ENCODE measurements at regions not wholly inside any gene's neighbourhood (a gene's known extent, or its start where the extent isn't known, plus 50 kb on each side); places are given as distances from the start of the nearest gene placed in this dataset.

- no peak for DNase-seq
Measured at GRCh38 chr2:228701506-228701905, 520.0 kb upstream of the SPHKAP start.

GRCh38 chr2:228700638-228701037, 519.2 kb upstream of the SPHKAP start:
- no peak for DNase-seq

GRCh38 chr2:228699888-228700287, 518.4 kb upstream of the SPHKAP start:
- no peak for DNase-seq

- no peak for DNase-seq
Measured at GRCh38 chr2:228699400-228699799, 517.9 kb upstream of the SPHKAP start.

- no peak for DNase-seq
Measured at GRCh38 chr2:228698963-228699362, 517.5 kb upstream of the SPHKAP start.

GRCh38 chr2:228697456-228697855, 516.0 kb upstream of the SPHKAP start:
- DNase-seq: no peak

- DNase-seq: no peak
Measured at GRCh38 chr2:228690681-228691080, 509.2 kb upstream of the SPHKAP start.

GRCh38 chr2:228689053-228689452, 507.6 kb upstream of the SPHKAP start:
- DNase-seq: no peak

- no peak for DNase-seq
Measured at GRCh38 chr2:228688007-228688645, 506.6 kb upstream of the SPHKAP start.

- no peak for DNase-seq
Measured at GRCh38 chr2:228681979-228682378, 500.5 kb upstream of the SPHKAP start.

- DNase-seq: peak; percentile 53
Measured at GRCh38 chr2:228681426-228681825, 499.9 kb upstream of the SPHKAP start.

- DNase-seq: no peak
Measured at GRCh38 chr2:228678110-228678509, 496.6 kb upstream of the SPHKAP start.

- no peak for DNase-seq
Measured at GRCh38 chr2:228675646-228676045, 494.2 kb upstream of the SPHKAP start.

GRCh38 chr2:228675091-228675490, 493.6 kb upstream of the SPHKAP start:
- DNase-seq: no peak

GRCh38 chr2:228673876-228674554, 492.5 kb upstream of the SPHKAP start:
- no peak for DNase-seq

GRCh38 chr2:228669690-228670089, 488.2 kb upstream of the SPHKAP start:
- no peak for DNase-seq

- DNase-seq: no peak
Measured at GRCh38 chr2:228665232-228665631, 483.7 kb upstream of the SPHKAP start.

- no peak for DNase-seq
Measured at GRCh38 chr2:228658998-228659397, 477.5 kb upstream of the SPHKAP start.

- peak; percentile 33 for DNase-seq
Measured at GRCh38 chr2:228657807-228658402, 476.4 kb upstream of the SPHKAP start.

GRCh38 chr2:228655331-228655730, 473.8 kb upstream of the SPHKAP start:
- DNase-seq: no peak

- no peak for DNase-seq
Measured at GRCh38 chr2:228654707-228655106, 473.2 kb upstream of the SPHKAP start.

- no peak for DNase-seq
Measured at GRCh38 chr2:228653884-228654283, 472.4 kb upstream of the SPHKAP start.

- DNase-seq: no peak
Measured at GRCh38 chr2:228652366-228652765, 470.9 kb upstream of the SPHKAP start.

GRCh38 chr2:228649876-228650275, 468.4 kb upstream of the SPHKAP start:
- no peak for DNase-seq
